Endothelial cell (in vitro differentiated cells): ENCODE measurements at regions not wholly inside any gene's neighbourhood (a gene's known extent, or its start where the extent isn't known, plus 50 kb on each side); places are given as distances from the start of the nearest gene placed in this dataset.

Source experiments
- DNase-seq: peaks from one replicate; pipeline ENCODE4 v3.0.0; 2021; ENCODE audit warnings: low spot score
- H3K27ac Mint-ChIP-seq: one replicate; pipeline ENCODE4 v1.8.0; 2021; ENCODE audit warnings: mixed read lengths, inconsistent platforms; ENCODE audit not compliant: unreplicated experiment
- H3K27me3 Mint-ChIP-seq: one replicate; pipeline ENCODE4 v1.8.0; 2021; ENCODE audit warnings: mild to moderate bottlenecking, moderate library complexity, mixed read lengths, inconsistent platforms; ENCODE audit not compliant: unreplicated experiment
- H3K36me3 Mint-ChIP-seq: one replicate; pipeline ENCODE4 v1.8.0; 2021; ENCODE audit warnings: mild to moderate bottlenecking, low read depth, mixed read lengths, inconsistent platforms; ENCODE audit not compliant: unreplicated experiment
- H3K4me1 Mint-ChIP-seq: one replicate; pipeline ENCODE4 v1.8.0; 2021; ENCODE audit warnings: mild to moderate bottlenecking, mixed read lengths, inconsistent platforms; ENCODE audit not compliant: unreplicated experiment
- H3K4me3 Mint-ChIP-seq: one replicate; pipeline ENCODE4 v1.8.0; 2021; ENCODE audit warnings: mild to moderate bottlenecking, mixed read lengths, inconsistent platforms; ENCODE audit not compliant: unreplicated experiment
- H3K9me3 Mint-ChIP-seq: one replicate; pipeline ENCODE4 v1.8.0; 2021; ENCODE audit warnings: mixed read lengths, inconsistent platforms; ENCODE audit not compliant: unreplicated experiment
- TF ChIP-seq, protein P1 (sequence below): fragments of 200-600 bp; sonication (generic); IDR thresholded peaks from one replicate; pipeline ENCODE4 v1.5.0; 2021; ENCODE audit warnings: antibody characterized with exemption; ENCODE audit not compliant: unreplicated experiment

DNA sequence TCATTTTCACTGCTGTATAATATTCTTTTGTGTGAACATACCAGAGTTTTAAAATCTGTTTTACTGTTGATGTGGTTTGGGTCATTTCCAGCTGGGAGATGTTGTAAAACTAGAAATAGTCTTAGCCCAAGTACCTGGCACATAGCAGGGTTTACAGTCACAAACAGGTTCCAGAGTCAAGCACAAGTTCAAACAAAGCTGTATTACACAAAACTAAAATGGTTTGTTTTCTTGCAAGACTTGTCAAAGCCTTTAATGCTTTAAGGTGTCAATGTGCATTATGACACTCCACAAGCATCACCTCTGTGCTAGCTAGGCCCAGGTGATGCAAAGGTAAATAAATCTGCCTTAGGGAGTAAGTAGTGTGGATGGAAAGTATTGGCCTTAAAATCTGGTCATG is 379.1 kb downstream of the MN1 start:
- Mint-ChIP-seq H3K27me3 (no peaks in the 10 kb centered on the region), H3K36me3 (no peaks in the 10 kb centered on the region), H3K4me1 (no peaks in the 10 kb centered on the region), H3K4me3 (no peak overlapping the region), H3K27ac (no peak overlapping the region), H3K9me3 (no peaks in the 10 kb centered on the region)
- DNase-seq = no peak
- TF ChIP-seq, protein P1, sequence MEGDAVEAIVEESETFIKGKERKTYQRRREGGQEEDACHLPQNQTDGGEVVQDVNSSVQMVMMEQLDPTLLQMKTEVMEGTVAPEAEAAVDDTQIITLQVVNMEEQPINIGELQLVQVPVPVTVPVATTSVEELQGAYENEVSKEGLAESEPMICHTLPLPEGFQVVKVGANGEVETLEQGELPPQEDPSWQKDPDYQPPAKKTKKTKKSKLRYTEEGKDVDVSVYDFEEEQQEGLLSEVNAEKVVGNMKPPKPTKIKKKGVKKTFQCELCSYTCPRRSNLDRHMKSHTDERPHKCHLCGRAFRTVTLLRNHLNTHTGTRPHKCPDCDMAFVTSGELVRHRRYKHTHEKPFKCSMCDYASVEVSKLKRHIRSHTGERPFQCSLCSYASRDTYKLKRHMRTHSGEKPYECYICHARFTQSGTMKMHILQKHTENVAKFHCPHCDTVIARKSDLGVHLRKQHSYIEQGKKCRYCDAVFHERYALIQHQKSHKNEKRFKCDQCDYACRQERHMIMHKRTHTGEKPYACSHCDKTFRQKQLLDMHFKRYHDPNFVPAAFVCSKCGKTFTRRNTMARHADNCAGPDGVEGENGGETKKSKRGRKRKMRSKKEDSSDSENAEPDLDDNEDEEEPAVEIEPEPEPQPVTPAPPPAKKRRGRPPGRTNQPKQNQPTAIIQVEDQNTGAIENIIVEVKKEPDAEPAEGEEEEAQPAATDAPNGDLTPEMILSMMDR = no peak

DNA sequence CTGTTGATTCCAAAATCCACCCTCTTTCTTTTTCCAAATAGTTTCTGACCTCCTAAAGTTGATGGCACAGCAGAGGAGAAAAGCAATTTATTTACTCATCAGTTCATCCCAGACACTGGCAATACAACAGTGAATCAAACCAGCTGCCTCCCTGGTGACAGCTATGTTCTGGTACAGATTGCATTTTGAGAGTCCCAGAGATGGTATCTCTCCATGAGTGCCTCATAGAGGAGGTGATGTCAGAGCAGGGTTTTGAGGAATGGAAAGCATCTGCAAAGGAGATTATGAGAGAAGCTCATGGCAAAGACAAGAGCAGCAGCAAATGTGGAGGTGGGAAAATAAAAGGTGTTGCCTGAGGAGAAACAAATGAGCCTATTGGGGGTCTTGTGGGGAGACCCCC is 377.2 kb downstream of the MN1 start:
- H3K4me1 Mint-ChIP-seq = no peaks in the 10 kb centered on the region
- no peak for DNase-seq
- no peak overlapping the region for H3K27ac Mint-ChIP-seq

DNA sequence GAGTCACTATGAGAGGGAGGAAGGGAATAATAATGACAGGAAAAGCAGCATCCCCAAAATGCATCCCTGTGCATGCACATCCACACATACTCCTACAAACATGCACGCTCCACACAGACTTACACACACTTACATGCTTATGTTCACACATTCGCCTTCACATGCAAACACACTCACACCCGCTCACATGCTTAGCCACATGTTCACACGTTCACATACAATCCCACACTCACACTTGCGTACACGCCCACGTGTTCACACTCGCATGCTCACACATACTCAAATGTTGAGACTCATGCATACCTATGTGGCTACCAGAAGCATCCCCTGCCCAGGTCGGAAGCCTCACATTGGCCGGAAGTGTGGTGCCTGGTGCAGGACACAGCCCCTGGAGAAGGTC is 372.1 kb downstream of the MN1 start:
- Mint-ChIP-seq H3K36me3 (no peaks in the 10 kb centered on the region), H3K4me1 (no peaks in the 10 kb centered on the region), H3K27ac (no peak overlapping the region), H3K27me3 (peaks cover 7% of the 10 kb centered on the region), H3K4me3 (no peak overlapping the region), H3K9me3 (no peaks in the 10 kb centered on the region)
- TF ChIP-seq, protein P1 = no peak
- no peak for DNase-seq

More for the DNA sequence above, 377.2 kb downstream of the MN1 start:
- Mint-ChIP-seq H3K36me3 (no peaks in the 10 kb centered on the region), H3K4me3 (no peak overlapping the region), H3K9me3 (no peaks in the 10 kb centered on the region), H3K27me3 (no peaks in the 10 kb centered on the region)
- TF ChIP-seq, protein P1 = no peak

DNA sequence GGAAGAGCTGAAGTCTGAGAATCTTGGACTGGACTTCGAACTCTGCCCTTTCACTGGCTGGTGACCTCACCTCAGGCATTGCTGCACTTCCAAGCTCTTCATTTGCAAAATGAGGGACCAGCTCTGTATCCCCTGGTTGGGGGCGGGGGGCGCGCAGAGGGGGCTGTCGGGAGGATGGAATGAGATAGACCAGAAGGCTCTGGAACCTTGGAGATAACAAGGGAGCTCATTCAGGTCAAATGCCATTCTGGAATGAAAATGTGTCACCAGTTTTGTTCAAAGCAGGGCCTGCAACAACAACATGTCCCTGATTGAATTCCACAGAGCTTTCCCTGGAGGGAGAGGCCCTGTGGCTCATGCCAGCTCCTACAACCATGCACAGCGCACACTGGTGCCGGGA is 370.5 kb downstream of the MN1 start:
- Mint-ChIP-seq H3K27me3 (peaks cover 9% of the 10 kb centered on the region), H3K4me1 (peaks cover 5% of the 10 kb centered on the region), H3K27ac (no peak overlapping the region), H3K4me3 (no peak overlapping the region), H3K36me3 (no peaks in the 10 kb centered on the region), H3K9me3 (no peaks in the 10 kb centered on the region)
- DNase-seq = no peak
- TF ChIP-seq, protein P1 = no peak

DNA sequence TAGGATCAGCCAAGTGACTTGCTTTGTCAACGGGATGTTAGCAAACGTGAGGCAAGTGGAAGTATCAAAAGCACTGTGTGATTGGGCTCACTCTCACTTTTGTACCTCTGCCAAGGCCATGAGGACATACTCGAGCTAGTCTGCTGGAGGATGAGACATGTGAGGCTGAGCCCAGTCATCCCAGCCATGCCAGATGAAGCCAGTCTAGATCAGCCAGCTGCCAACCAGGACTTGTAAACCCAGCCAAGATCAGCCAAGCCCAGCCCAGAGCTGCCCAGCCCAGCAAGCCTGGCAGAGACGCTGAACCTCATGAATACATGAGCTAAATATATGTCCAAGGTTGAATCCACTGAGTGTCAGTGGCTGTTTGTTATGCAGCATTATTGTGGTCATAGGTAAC is 369.7 kb downstream of the MN1 start:
- Mint-ChIP-seq H3K4me3 (no peak overlapping the region), H3K27me3 (peaks cover 9% of the 10 kb centered on the region), H3K27ac (no peak overlapping the region), H3K9me3 (no peaks in the 10 kb centered on the region), H3K36me3 (no peaks in the 10 kb centered on the region), H3K4me1 (peaks cover 5% of the 10 kb centered on the region)
- TF ChIP-seq, protein P1 = no peak
- DNase-seq = no peak
